H9 (cell line): ENCODE measurements at regions not wholly inside any gene's neighbourhood (a gene's known extent, or its start where the extent isn't known, plus 50 kb on each side); places are given as distances from the start of the nearest gene placed in this dataset.

Source experiments
- DNase-seq: peaks from one replicate; pipeline ENCODE4 v3.0.0-alpha.2; 2017
- H2AFZ ChIP-seq: one replicate; pipeline ENCODE4 v1.6.1; 2013; ENCODE audit warnings: mild to moderate bottlenecking, low read length, control low read depth, moderate library complexity
- H2AK5ac ChIP-seq: 2 replicates; pipeline ENCODE4 v1.6.1; 2013; ENCODE audit warnings: low read length, control low read depth, mixed read lengths; ENCODE audit not compliant: insufficient read length
- H2BK120ac ChIP-seq: one replicate; pipeline ENCODE4 v1.6.1; 2013; ENCODE audit warnings: low read depth, mild to moderate bottlenecking, low read length, control low read depth, inconsistent platforms; ENCODE audit not compliant: poor library complexity, severe bottlenecking
- H2BK12ac ChIP-seq: 2 replicates; pipeline ENCODE4 v1.6.1; 2013; ENCODE audit warnings: low read length, control low read depth, mixed read lengths, low read depth; ENCODE audit not compliant: insufficient read length
- H2BK15ac ChIP-seq: 2 replicates; pipeline ENCODE4 v1.6.1; 2013; ENCODE audit warnings: low read depth, low read length, control low read depth
- H2BK20ac ChIP-seq: one replicate; pipeline ENCODE4 v1.6.1; 2013; ENCODE audit warnings: low read depth, mild to moderate bottlenecking, low read length, control low read depth, inconsistent platforms; ENCODE audit not compliant: poor library complexity, severe bottlenecking
- H2BK5ac ChIP-seq: 2 replicates; pipeline ENCODE4 v1.6.1; 2013; ENCODE audit warnings: low read length, control low read depth, mixed read lengths; ENCODE audit not compliant: insufficient read length
- H3K14ac ChIP-seq: 2 replicates; pipeline ENCODE4 v1.6.1; 2013; ENCODE audit warnings: low read length, control low read depth; ENCODE audit not compliant: insufficient read depth
- H3K18ac ChIP-seq: 2 replicates; pipeline ENCODE4 v1.6.1; 2013; ENCODE audit warnings: low read depth, mild to moderate bottlenecking, mixed read lengths, low read length, control low read depth; ENCODE audit not compliant: insufficient read length
- H3K23ac ChIP-seq: 2 replicates; pipeline ENCODE4 v1.6.1; 2013; ENCODE audit warnings: low read length, control low read depth, mixed read lengths, low read depth; ENCODE audit not compliant: insufficient read length
- H3K23me2 ChIP-seq: 2 replicates; pipeline ENCODE4 v1.6.1; 2013; ENCODE audit warnings: low read depth, mild to moderate bottlenecking, mixed read lengths, low read length, control low read depth; ENCODE audit not compliant: insufficient read length, poor library complexity, severe bottlenecking
- H3K27ac ChIP-seq: 2 replicates; pipeline ENCODE4 v1.5.1; 2013; ENCODE audit warnings: low read length, control low read depth, mixed read lengths, low read depth; ENCODE audit not compliant: insufficient read length
- H3K27me3 ChIP-seq: 2 replicates; pipeline ENCODE4 v1.6.1; 2013; ENCODE audit warnings: low read length, control low read depth, inconsistent platforms; ENCODE audit not compliant: insufficient read depth
- H3K4ac ChIP-seq: 2 replicates; pipeline ENCODE4 v1.6.1; 2013; ENCODE audit warnings: low read depth, mild to moderate bottlenecking, control low read depth, inconsistent platforms, low read length, moderate library complexity
- H3K4me1 ChIP-seq: 2 replicates; pipeline ENCODE4 v1.6.1; 2013; ENCODE audit warnings: low read length, control low read depth, inconsistent platforms; ENCODE audit not compliant: insufficient read depth
- H3K4me2 ChIP-seq: 2 replicates; pipeline ENCODE4 v1.6.1; 2013; ENCODE audit warnings: low read length, control low read depth, mixed read lengths; ENCODE audit not compliant: insufficient read length, insufficient read depth
- H3K56ac ChIP-seq: 2 replicates; pipeline ENCODE4 v1.6.1; 2013; ENCODE audit warnings: low read depth, mild to moderate bottlenecking, mixed read lengths, low read length, control low read depth; ENCODE audit not compliant: insufficient read length
- H3K79me1 ChIP-seq: 2 replicates; pipeline ENCODE4 v1.6.1; 2013; ENCODE audit warnings: low read depth, mild to moderate bottlenecking, moderate library complexity, low read length, control low read depth, inconsistent platforms; ENCODE audit not compliant: insufficient read depth, poor library complexity, severe bottlenecking
- H3K79me2 ChIP-seq: 2 replicates; pipeline ENCODE4 v1.6.1; 2013; ENCODE audit warnings: low read length, control low read depth, inconsistent platforms; ENCODE audit not compliant: insufficient read depth
- H3K9ac ChIP-seq: 2 replicates; pipeline ENCODE4 v1.6.1; 2013; ENCODE audit warnings: low read length, control low read depth, mixed read lengths; ENCODE audit not compliant: insufficient read length; ENCODE audit errors: extremely low read depth
- H3K9me3 ChIP-seq: one replicate; pipeline ENCODE4 v1.6.1; 2013; ENCODE audit warnings: low read depth, low read length, inconsistent platforms; ENCODE audit not compliant: control insufficient read depth
- H3T11ph ChIP-seq: one replicate; pipeline ENCODE4 v1.6.1; 2013; ENCODE audit warnings: mild to moderate bottlenecking, low read length, control low read depth, inconsistent platforms
- H4K20me1 ChIP-seq: one replicate; pipeline ENCODE4 v1.6.1; 2013; ENCODE audit not compliant: control insufficient read depth, insufficient read length, insufficient read depth
- H4K5ac ChIP-seq: 2 replicates; pipeline ENCODE4 v1.6.1; 2013; ENCODE audit warnings: low read depth, mild to moderate bottlenecking, mixed read lengths, low read length, control low read depth; ENCODE audit not compliant: insufficient read length
- H4K8ac ChIP-seq: replicated peaks from 2 replicates; pipeline ENCODE4 v1.6.1; 2013; ENCODE audit warnings: low read length, control low read depth, mixed read lengths, low read depth; ENCODE audit not compliant: insufficient read length
- H4K91ac ChIP-seq: 2 replicates; pipeline ENCODE4 v1.6.1; 2013; ENCODE audit warnings: low read depth, mild to moderate bottlenecking, moderate library complexity, mixed read lengths, low read length, control low read depth; ENCODE audit not compliant: insufficient read length
- H3K27ac Mint-ChIP-seq, 3 experiments: 2 replicates in 2 of 3; 3 replicates in 1 of 3; pipeline ENCODE4 v1.8.0; 2020 to 2021; ENCODE audit warnings: mixed read lengths in 3 of 3, mild to moderate bottlenecking in 1 of 3, moderate library complexity in 1 of 3
- H3K27me3 Mint-ChIP-seq: 2 replicates; pipeline ENCODE4 v1.8.0; 2021; ENCODE audit warnings: low read depth, mild to moderate bottlenecking, moderate library complexity, mixed read lengths
- H3K36me3 Mint-ChIP-seq, 3 experiments: 2 replicates in 2 of 3; 3 replicates in 1 of 3; pipeline ENCODE4 v1.8.0; 2020 to 2021; ENCODE audit warnings: low read depth in 3 of 3, mixed read lengths in 3 of 3; ENCODE audit not compliant: insufficient read depth in 1 of 3
- H3K4me1 Mint-ChIP-seq, 2 experiments: 2 replicates each; pipeline ENCODE4 v1.8.0; 2020; ENCODE audit warnings: mixed read lengths in 2 of 2
- H3K4me3 Mint-ChIP-seq, 2 experiments: 2 replicates in 1 of 2; 3 replicates in 1 of 2; pipeline ENCODE4 v1.8.0; 2020 to 2021; ENCODE audit warnings: mild to moderate bottlenecking in 2 of 2, mixed read lengths in 2 of 2, moderate library complexity in 1 of 2
- H3K9me3 Mint-ChIP-seq, 2 experiments: 2 replicates in 1 of 2; 3 replicates in 1 of 2; pipeline ENCODE4 v1.8.0; 2020; ENCODE audit warnings: mild to moderate bottlenecking in 2 of 2, mixed read lengths in 2 of 2, moderate library complexity in 1 of 2
- TF ChIP-seq, protein P1 (sequence below): fragments of 200-600 bp; sonication (generic); conservative IDR thresholded peaks from 3 replicates; pipeline ENCODE4 v1.8.0; 2021; ENCODE audit warnings: antibody characterized with exemption, mild to moderate bottlenecking

DNA sequence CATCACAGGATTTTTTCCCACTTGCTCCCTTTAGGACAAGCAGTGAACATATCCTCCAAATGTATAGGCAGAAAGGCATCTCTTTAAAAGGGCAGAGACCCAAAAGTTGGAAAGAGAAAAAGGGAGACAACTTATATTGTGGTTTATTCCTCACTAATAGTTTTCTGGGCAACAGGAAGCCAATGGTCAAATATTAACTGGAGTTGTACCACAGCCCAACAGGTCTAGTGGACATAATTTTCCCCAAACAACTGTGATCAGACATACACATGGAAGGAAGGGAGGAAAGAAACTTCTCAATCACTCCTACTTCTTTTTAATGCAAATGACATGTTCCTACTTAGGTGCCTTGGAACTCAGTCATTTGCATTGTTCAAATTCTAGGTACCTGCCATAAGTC lies 78.4 kb downstream of the SOX9 start:
- Histone ChIP-seq H3K23me2 (no peaks in the 10 kb centered on the region), H3K56ac (no peak overlapping the region), H3K9ac (no peak overlapping the region), H2BK5ac (no peak overlapping the region), H3K23ac (no peak overlapping the region), H3K27ac (no peak overlapping the region), H4K5ac (no peak overlapping the region), H4K20me1 (no peaks in the 10 kb centered on the region), H2AFZ (no peak overlapping the region), H3K79me2 (no peaks in the 10 kb centered on the region), H3K14ac (no peak overlapping the region), H2BK12ac (no peak overlapping the region), H2BK15ac (no peak overlapping the region), H3K4me2 (no peak overlapping the region), H2AK5ac (no peak overlapping the region), H3K18ac (no peak overlapping the region), H3K27me3 (no peaks in the 10 kb centered on the region), H3K9me3 (no peaks in the 10 kb centered on the region), H2BK120ac (no peak overlapping the region), H2BK20ac (no peak overlapping the region), H3T11ph (no peak overlapping the region), H3K79me1 (no peaks in the 10 kb centered on the region), H4K91ac (no peak overlapping the region), H3K4ac (no peak overlapping the region), H3K4me1 (no peaks in the 10 kb centered on the region), H4K8ac (no peak overlapping the region)
- Mint-ChIP-seq H3K27ac (no peak overlapping the region), H3K36me3 (no peaks in the 10 kb centered on the region), H3K27me3 (no peaks in the 10 kb centered on the region; the same call in 1 of the 2 replicates), H3K9me3 (peaks cover 3 to 6% of the 10 kb centered on the region in 2 experiments; a peak in 3 of 5 replicates), H3K4me1 (peaks cover 5% of the 10 kb centered on the region in 2 experiments; a peak in 1 of 4 replicates), H3K4me3 (no peak overlapping the region)
- TF ChIP-seq, protein P1, sequence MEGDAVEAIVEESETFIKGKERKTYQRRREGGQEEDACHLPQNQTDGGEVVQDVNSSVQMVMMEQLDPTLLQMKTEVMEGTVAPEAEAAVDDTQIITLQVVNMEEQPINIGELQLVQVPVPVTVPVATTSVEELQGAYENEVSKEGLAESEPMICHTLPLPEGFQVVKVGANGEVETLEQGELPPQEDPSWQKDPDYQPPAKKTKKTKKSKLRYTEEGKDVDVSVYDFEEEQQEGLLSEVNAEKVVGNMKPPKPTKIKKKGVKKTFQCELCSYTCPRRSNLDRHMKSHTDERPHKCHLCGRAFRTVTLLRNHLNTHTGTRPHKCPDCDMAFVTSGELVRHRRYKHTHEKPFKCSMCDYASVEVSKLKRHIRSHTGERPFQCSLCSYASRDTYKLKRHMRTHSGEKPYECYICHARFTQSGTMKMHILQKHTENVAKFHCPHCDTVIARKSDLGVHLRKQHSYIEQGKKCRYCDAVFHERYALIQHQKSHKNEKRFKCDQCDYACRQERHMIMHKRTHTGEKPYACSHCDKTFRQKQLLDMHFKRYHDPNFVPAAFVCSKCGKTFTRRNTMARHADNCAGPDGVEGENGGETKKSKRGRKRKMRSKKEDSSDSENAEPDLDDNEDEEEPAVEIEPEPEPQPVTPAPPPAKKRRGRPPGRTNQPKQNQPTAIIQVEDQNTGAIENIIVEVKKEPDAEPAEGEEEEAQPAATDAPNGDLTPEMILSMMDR: no peak
- DNase-seq: no peak
